ENCODE measurements at regions not wholly inside any gene's neighbourhood (a gene's known extent, or its start where the extent isn't known, plus 50 kb on each side); places are given as distances from the start of the nearest gene placed in this dataset.
"Not testable (repeated sequence)": the region's sequence is repeated elsewhere in the genome, so short reads cannot be mapped to it uniquely, and the experiment has no call there.

DNA sequence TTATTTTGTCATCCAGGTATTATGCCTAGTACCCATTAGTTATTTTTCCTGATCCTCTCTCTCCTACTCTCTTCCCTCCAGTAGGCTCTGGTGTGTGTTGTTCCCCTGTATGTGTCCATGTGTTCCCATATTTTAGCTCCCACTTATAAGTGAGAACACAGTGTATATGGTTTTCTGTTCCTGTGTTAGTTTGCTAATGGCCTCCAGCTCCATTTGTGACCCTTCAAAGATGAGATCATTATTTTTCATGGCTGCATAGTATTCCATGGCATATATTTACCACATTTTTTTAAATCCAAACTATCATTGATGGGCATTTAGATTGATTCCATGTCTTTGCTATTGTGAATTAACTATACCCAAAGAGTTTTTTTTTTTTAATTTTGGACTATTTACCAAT, 1675.7 kb upstream of the B3GALT2 start:
- no peak for FAIRE-seq
- no peak for DNase-seq (ENCODE audit: insufficient read length, low spot score)

DNA sequence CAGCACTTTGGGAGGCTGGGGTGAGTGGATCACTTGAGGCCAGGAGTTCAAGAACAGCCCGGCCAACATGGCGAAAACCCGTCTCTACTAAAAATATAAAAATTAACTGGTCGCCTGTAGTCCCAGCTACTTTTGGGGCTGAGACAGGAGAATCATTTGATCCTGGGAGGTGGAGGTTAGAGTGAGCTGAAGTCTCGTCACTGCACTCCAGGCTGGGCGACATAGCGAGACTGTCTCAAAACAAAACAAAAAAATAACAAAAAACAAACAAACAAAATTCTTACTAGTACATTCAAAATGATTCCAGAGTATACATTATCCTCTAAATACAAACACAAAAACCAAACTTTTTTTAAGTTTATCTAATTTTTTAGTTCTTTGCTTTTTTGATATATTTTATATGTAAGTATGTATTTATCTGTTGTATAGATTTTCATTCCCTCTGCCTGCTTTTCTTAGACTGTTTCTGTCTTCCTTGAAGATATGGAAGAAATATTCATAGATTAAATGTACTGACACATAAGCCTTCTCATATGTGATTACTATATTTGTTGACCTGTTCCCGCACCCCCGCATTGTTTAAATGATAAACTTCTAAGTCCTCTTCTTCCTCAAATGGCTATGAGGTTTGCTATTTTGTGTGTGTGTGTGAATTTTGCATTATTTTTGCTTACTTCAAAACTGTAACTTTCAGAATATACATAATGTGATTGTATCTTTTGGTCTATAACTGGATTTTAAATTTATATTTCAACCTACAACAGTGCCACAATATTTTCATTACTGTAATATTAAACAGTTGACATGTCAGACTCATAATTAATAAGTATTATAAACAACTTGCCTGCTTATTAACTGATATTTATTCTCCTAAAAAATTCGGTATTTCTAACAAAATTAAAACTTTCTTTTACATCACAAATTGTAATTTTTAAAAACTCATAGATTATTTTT, 1674.1 kb upstream of the B3GALT2 start:
- FAIRE-seq (no peak), DNase-seq (ENCODE audit: insufficient read length, low spot score) (no peak)

DNA sequence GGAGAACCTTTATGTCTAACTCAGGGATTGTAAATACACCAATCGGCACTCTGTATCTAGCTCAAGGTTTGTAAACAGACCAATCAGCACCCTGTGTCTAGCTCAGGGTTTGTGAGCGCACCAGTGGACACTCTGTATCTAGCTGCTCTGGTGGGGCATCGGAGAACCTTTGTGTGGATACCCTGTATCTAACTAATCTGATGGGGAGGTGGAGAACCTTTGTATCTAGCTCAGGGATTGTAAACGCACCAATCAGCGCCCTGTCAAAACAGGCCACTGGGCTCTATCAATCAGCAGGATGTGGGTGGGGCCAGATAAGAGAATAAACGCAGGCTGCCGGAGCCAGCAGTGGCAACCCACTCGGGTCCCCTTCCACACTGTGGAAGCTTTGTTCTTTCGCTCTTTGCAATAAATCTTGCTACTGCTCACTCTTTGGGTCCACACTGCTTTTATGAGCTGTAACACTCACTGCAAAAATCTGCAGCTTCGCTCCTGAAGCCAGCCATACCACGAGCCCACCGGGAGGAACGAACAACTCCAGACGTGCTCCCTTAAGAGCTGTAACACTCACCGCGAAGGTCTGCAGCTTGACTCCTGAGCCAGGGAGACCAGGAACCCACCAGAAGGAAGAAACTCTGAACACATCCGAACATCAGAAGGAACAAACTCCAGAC, 1673.2 kb upstream of the B3GALT2 start:
- FAIRE-seq; DNase-seq (ENCODE audit: insufficient read length, low spot score): not testable (repeated sequence)

DNA sequence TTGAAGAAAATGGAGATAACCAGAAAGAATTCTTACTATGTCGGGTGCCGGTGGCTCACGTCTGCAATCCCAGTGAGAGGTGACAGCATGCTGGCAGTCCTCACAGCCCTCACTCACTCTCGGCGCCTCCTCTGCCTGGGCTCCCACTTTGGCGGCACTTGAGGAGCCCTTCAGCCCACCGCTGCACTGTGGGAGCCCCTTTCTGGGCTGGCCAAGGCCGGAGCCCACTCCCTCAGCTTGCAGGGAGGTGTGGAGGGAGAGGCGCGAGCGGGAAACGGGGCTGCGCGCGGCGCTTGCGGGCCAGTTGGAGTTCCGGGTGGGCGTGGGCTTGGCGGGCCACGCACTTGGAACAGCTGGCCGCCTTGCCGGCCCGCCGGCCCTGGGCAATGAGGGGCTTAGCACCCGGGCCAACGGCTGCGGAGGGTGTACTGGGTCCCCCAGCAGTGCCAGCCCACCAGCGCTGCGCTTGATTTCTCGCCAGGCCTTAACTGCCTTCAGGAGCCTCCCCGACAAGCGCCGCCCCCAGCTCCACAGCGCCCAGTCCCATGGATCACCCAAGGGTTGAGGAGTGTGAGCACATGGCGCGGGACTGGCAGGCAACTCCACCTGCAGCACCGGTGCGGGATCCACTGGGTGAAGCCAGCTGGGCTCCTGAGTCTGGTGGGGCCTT, 1672.5 kb upstream of the B3GALT2 start:
- FAIRE-seq; DNase-seq (ENCODE audit: insufficient read length, low spot score): not testable (repeated sequence)

DNA sequence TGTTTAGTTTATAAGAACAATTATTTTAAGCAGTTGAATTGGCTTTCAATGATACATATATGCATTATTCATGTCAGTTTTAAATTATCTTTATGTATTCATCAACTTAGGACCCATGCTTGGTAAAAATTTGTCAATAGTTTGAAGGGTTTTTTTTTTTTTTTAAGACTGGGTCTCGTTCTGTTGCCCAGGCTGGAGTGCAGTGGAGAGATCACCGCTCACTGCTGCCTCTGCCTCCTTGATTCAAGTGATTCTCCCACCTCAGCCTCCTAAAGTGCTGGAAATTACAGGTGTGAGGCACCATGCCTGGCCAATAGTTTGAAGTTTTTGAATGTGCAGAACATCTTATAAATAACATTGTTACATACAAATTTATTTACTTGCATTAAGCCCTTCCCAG, 1671.0 kb upstream of the B3GALT2 start:
- FAIRE-seq, result no peak
- no peak for DNase-seq (ENCODE audit: insufficient read length, low spot score)

DNA sequence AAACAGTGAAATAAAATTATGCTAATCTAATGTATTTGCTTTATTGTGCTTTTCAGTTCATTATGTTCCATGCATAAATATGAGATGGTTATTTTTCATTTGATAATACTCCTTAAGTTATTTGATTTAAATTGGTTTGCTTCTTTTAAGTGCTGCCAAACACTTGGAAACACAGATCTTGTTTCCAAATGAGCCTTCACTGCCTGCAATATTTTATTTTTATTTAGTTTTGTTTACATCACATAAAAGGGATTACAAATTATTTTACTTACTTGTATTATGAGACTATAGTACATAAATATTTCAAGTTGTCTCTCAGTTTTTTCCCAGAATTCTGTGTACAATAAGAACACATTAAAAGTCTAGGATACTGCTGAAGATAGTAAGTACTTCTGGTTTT, 1662.4 kb upstream of the B3GALT2 start:
- no peak for FAIRE-seq
- no peak for DNase-seq (ENCODE audit: insufficient read length, low spot score)

DNA sequence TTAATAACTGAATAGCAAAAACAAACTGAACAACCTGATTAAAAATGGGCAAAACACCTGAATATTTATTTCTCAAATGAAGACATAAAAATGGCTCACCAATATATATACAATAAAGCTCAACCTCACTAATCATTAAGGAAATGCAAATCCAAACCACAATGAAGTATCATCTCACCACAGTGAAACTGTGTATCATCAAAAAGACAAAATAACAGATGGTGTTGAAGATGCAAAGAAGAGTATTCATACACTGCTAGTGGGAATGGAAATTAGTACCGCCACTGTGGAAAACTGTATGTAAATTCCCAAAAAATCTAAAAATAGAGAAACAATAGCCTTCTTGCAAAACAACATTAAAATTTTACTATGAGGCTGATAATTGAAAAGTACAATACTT, 1660.1 kb upstream of the B3GALT2 start:
- FAIRE-seq (no peak), DNase-seq (ENCODE audit: insufficient read length, low spot score) (no peak)

DNA sequence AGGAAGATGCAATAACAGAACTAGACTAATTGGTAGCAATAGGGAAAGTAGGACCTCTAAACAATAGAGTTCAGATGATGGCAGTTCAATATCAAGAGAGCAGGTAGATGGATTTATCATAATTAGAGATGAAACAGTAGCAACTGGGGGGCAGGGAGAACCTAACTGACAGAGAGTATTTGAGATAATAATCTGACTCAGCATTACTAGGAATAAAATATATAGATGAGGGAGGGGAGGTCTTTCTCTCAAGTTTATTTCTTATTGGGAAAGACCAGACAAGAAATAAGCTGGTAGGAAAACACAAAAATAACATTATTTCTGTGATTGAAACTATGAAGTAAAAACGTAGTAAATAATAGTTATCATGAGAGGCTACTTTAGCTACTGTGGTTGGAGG, 1656.7 kb upstream of the B3GALT2 start:
- DNase-seq (ENCODE audit: insufficient read length, low spot score), result no peak
- no peak for FAIRE-seq

DNA sequence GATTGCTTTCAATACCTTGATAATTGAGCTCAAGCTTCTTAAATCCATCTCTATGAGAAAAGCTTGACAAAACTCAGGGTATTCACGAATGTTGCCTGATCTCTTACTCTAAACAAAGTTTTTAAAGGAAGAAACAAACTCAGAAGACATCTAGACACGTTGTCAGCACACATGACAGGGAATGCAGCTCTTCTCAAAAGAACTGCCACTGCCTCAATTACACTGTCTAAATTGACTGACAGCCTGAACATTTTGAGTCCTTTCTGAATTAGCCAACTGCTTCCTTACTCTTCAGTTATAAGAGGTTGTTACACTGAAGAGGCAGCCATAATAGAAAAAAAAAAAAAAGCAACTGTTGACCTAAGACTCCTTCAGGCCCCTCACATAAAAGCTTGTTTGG, 1646.7 kb upstream of the B3GALT2 start:
- FAIRE-seq (no peak), DNase-seq (ENCODE audit: insufficient read length, low spot score) (no peak)

DNA sequence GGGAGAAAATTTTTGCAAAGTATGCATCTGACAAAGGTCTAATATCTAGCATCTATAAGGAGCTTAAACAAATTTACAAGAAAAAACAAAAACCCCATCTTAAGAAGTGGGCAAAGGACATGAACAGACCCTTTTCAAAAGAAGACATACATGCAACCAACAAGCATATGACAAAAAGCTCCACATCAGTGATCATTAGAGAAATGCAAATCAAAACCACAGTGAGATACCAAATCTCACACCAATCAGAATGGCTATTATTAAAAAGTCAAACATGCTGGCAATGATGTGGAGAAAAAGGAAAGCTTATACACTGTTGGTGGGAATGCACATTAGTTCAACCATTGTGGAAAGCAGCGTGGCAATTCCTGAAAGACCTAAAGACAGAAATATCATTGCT, 1645.2 kb upstream of the B3GALT2 start:
- not testable (repeated sequence) for FAIRE-seq; DNase-seq (ENCODE audit: insufficient read length, low spot score)

DNA sequence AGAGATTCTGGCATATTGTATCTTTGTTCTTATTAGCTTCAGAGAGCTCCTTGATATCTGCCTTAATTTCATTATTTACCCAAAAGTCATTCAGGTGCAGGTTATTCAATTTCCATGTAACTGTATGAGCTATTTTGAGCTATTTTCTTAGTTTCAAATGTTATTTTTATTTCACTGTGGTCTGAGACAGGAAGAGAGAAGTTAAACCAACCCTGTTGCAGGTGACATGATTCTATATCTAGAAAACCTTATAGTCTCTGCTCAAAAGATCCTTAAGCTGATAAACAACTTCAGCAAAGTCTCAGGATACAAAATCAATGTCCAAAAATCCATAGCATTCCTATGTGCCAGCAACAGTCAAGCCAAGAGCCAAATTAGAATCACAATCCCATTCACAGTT, 1644.0 kb upstream of the B3GALT2 start:
- no peak for FAIRE-seq
- DNase-seq (ENCODE audit: insufficient read length, low spot score), result no peak

DNA sequence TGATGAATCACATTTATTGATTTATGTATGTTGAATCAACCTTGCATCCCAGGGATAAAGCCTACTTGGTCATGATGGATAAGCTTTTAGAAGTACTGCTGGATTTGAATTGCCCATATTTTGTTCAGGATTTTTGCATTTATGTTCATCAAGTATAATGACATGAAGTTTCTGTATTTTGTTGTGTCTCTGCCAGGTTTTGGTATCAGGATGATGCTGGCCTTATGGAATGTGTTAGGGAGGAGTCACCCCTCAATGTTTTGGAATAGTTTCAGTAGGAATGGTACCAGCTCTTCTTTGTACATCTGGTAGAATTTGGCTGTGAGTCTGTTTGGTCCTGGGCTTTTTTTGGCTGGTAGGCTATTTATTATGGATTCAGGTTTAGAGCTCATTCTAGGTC, 1643.1 kb upstream of the B3GALT2 start:
- FAIRE-seq (no peak), DNase-seq (ENCODE audit: insufficient read length, low spot score) (no peak)

DNA sequence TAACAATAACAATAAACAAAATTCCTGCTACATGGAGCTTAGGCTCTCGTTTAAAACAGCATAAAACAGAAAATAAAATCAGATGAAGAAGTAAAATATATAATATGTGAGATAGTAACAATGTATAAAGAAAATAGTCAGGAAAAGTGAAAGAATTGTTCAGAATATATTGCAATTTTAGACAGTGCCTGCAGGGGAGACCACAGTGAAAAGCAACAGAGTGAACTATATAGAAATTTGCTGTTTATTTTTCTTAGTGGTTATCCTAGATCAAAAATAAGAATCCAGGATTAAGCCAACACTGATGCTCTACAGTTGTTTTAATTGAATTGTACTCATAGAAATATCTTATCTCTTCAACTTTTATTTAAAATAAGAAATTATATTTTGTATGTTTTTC, 1639.0 kb upstream of the B3GALT2 start:
- DNase-seq (ENCODE audit: insufficient read length, low spot score) (no peak), FAIRE-seq (no peak)

DNA sequence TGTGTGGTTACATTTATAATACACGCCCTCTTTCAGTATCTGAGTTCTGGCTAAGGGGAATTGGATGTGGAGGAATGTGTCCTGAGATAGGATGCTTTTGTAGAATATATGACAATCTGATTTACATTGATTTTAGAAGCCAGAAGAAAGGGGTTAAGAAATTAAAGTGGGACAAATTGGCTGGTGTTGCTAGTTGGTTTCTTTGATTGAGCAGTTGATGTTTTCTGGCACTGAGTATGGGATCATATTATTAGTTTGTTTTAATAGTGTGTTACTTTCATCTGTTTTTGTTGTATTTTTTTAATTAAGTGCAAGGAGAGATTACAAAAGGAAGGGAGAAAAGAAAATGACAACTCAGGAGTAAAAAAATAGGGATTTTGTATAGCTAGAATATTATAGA, 1634.7 kb upstream of the B3GALT2 start:
- FAIRE-seq (no peak), DNase-seq (ENCODE audit: insufficient read length, low spot score) (no peak)

DNA sequence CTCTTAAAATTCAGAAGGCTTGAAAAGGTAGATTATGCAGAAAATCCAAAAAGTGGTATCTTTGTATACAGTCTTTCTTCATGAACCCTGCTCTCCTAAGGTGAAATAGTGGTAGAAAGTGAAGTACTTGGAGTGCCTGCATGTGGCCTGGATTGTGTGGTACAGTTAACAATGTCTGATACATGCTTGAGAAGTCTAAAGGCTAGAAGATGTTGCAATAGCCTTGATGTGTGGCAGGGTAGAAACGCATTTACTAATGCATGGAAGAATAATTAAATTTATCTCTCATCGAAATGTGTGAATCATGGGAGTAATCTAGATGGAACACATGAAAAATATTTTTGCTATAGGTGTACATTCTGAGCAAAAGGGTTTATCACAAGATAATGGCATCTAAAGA, 1632.3 kb upstream of the B3GALT2 start:
- DNase-seq (ENCODE audit: insufficient read length, low spot score), result no peak

DNA sequence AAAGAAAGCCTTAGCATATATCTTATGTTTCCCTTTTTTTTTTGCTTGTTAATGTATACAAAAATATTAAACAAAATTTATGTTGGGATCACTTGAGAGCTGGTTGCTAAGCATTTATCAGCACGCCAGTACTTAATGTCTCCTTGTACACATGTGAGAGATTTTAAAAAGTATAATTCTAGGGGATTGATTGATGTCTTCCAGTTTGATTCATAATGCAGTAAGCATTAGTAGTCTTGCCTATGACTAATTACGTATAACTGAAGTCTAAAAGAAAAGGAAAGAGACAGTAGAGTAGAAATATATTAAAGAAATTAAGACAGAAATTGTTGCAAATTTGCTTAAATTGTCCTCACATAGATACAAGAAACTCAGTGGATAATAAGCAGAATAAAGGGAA, 1630.4 kb upstream of the B3GALT2 start:
- DNase-seq (ENCODE audit: insufficient read length, low spot score) (no peak), FAIRE-seq (no peak)

More for the DNA sequence above, 1632.3 kb upstream of the B3GALT2 start:
- FAIRE-seq, result no peak

DNA sequence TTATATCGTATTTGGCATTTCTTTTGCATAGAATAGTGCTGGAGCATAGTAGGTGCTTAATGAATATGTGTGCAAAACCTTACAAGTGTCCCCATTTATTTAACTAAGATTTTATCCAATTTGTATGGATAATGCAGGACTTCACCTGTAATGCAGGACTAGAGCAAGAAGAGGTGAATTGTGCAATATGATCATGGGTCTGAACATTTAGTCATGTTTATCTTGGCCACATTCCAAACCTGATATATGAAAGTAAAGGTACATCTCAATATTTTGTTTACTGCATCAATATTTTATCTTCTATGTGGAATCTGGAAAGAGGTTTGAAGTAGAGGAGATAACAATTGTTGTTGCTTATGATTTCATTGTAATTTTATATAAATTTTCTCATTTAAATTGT, 1626.7 kb upstream of the B3GALT2 start:
- no peak for DNase-seq (ENCODE audit: insufficient read length, low spot score)
- no peak for FAIRE-seq

DNA sequence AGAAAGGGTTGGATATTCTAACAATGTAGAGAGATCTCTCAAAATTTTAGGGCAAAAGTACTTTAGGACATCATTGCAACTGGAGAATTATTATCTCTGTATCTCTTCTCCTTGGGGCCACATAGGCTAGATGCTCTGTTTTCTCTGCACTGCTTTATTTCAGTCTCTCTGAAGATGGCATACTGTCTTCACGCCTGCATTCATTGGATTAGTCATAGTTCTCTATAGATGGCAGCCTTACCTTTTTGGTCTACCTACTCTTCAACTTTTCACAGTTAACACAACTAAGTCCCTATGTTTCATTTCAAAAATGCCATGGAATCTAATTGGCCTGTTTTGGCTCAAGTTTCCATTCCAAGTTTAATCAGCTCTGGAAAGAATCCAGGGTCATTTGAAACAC, 1623.3 kb upstream of the B3GALT2 start:
- DNase-seq (ENCODE audit: insufficient read length, low spot score) (no peak), FAIRE-seq (no peak)

DNA sequence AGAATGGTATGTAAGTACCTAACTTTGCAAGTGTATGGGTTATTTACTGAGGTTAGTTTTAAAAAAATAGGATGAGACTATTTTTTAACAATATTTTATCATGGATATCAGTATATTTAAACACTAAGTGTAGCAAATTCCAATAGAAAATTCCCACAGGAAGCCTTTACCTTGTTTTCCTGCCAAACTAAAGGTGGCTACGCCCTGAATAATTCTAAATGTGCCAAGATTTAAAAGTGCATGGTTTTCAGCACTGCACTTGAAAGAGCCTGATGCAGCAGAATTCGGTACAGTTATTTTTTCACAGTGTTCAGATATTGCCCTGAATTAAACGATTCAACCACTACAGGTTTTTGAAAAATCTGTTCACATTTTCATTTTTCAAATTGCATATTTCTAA, 1622.8 kb upstream of the B3GALT2 start:
- no peak for FAIRE-seq
- no peak for DNase-seq (ENCODE audit: insufficient read length, low spot score)

DNA sequence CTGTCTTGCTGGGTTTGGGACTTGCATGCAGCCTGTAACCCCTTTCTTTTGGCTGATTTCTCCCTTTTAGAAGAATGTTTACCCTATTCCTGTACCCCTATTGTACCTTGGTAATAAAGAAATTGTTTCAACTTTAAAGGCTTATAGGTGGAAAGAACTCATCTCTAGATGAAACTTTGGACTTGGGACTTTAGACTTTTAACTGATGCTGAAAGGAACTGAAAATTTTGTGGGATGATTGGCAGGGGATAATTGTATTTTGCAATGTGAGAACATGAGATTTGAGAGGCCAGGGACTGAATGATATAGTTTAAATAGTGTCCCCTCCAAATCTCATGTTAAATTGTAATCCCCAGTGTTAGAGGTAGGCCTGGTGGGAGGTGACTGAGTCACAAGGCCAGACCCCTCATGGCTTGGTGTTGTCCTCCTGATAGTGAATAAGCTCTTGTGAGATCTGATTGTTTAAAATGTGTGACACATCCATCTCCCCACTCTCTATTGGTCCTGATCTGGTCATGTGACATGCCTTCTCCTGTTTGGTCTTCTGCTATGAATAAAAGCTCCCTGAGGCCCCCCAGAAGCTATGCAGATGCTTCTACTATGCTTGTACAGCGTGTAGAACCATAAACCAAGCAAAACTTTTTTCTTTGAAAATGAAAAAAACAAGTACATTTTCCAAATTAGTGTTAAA, 1621.3 kb upstream of the B3GALT2 start:
- FAIRE-seq (no peak), DNase-seq (ENCODE audit: insufficient read length, low spot score) (no peak)

DNA sequence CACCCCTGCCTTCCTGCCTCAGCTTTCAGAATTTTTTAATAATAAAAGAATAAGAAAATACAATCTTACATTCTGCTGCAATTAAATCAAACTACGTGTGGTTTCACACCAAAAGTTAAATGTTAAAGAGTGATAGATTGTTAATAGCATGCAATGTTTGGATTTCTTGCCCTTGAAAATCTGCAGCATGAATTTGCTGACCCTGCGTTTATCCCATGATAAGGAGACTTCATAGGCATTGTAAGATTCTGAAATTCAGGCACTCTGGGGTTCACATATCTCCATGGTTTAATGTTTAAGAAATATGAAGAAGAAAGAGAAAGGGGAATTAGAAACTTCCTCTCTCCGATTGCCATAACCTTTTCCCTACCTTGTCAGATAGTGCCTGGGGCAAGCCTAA, 1616.2 kb upstream of the B3GALT2 start:
- DNase-seq (ENCODE audit: insufficient read length, low spot score), result no peak
- no peak for FAIRE-seq

Measured in HTR-8/SVneo (cell line).